Astrocyte (in vitro differentiated cells and primary cell): ENCODE measurements at regions not wholly inside any gene's neighbourhood (a gene's known extent, or its start where the extent isn't known, plus 50 kb on each side); places are given as distances from the start of the nearest gene placed in this dataset.

Experiments
- DNase-seq: peaks from one replicate; pipeline ENCODE4 v3.0.0-alpha.2; 2010; ENCODE audit warnings: low read depth
- FAIRE-seq: peaks from 2 replicates; lab custom pipeline; 2011; peaks lifted over from hg19 to GRCh38; lab: Jason Lieb, UNC
- H2AFZ ChIP-seq: 2 replicates; pipeline ENCODE4 v1.6.0; 2012; ENCODE audit warnings: low read depth, low read length, inconsistent platforms
- H3K27ac ChIP-seq: 2 replicates; pipeline ENCODE4 v1.5.1; 2011; ENCODE audit warnings: low read depth, low read length, inconsistent platforms
- H3K27me3 ChIP-seq: 2 replicates; pipeline ENCODE4 v1.6.0; 2011; ENCODE audit warnings: low read length, inconsistent platforms; ENCODE audit not compliant: insufficient read depth
- H3K36me3 ChIP-seq: 2 replicates; pipeline ENCODE4 v1.5.1; 2011; ENCODE audit warnings: low read length, inconsistent platforms; ENCODE audit not compliant: insufficient read depth
- H3K4me1 ChIP-seq: 2 replicates; pipeline ENCODE4 v1.5.1; 2011; ENCODE audit warnings: low read length, inconsistent platforms; ENCODE audit not compliant: insufficient read depth
- H3K4me2 ChIP-seq: 2 replicates; pipeline ENCODE4 v1.6.0; 2012; ENCODE audit warnings: low read length, inconsistent platforms
- H3K4me3 ChIP-seq: 2 replicates; pipeline ENCODE4 v1.5.1; 2011; ENCODE audit warnings: low read depth, mild to moderate bottlenecking, low read length, inconsistent platforms; ENCODE audit not compliant: insufficient read depth
- H3K79me2 ChIP-seq: 2 replicates; pipeline ENCODE4 v1.6.0; 2012; ENCODE audit warnings: mild to moderate bottlenecking, low read length, inconsistent platforms; ENCODE audit not compliant: insufficient read depth
- H3K9ac ChIP-seq: 2 replicates; pipeline ENCODE4 v1.6.0; 2012; ENCODE audit warnings: mild to moderate bottlenecking, low read length, inconsistent platforms
- H3K9me3 ChIP-seq: 2 replicates; pipeline ENCODE4 v1.5.1; 2012; ENCODE audit warnings: low read depth, mild to moderate bottlenecking, low read length, inconsistent platforms; ENCODE audit not compliant: insufficient read depth
- H4K20me1 ChIP-seq: 2 replicates; pipeline ENCODE4 v1.6.0; 2012; ENCODE audit warnings: low read length, inconsistent platforms; ENCODE audit not compliant: insufficient read depth
- H3K27ac Mint-ChIP-seq: one replicate; pipeline ENCODE4 v1.8.0; 2021; ENCODE audit warnings: mild to moderate bottlenecking, mixed read lengths; ENCODE audit not compliant: unreplicated experiment
- H3K27me3 Mint-ChIP-seq: one replicate; pipeline ENCODE4 v1.8.0; 2021; ENCODE audit warnings: low read depth, mixed read lengths; ENCODE audit not compliant: unreplicated experiment
- H3K36me3 Mint-ChIP-seq: one replicate; pipeline ENCODE4 v1.8.0; 2021; ENCODE audit warnings: low read depth, mixed read lengths; ENCODE audit not compliant: unreplicated experiment
- H3K4me1 Mint-ChIP-seq: one replicate; pipeline ENCODE4 v1.8.0; 2021; ENCODE audit warnings: low read depth, mixed read lengths; ENCODE audit not compliant: unreplicated experiment
- H3K4me3 Mint-ChIP-seq: one replicate; pipeline ENCODE4 v1.8.0; 2021; ENCODE audit warnings: mild to moderate bottlenecking, moderate library complexity, mixed read lengths; ENCODE audit not compliant: unreplicated experiment
- H3K9me3 Mint-ChIP-seq: one replicate; pipeline ENCODE4 v1.8.0; 2021; ENCODE audit warnings: mild to moderate bottlenecking, mixed read lengths; ENCODE audit not compliant: unreplicated experiment
- CTCF ChIP-seq: IDR thresholded peaks from 2 replicates; pipeline ENCODE4 v1.5.1; 2011; ENCODE audit warnings: low read depth, mild to moderate bottlenecking, inconsistent platforms, low read length, moderate library complexity; ENCODE audit not compliant: insufficient read depth
- EZH2 ChIP-seq: IDR thresholded peaks from 2 replicates; pipeline ENCODE4 v1.6.1; 2012; ENCODE audit warnings: mild to moderate bottlenecking, low read length, inconsistent platforms; ENCODE audit not compliant: insufficient read depth

- no peak overlapping the region for H3K4me3 Mint-ChIP-seq
- Histone ChIP-seq H3K27me3 (no peaks in the 10 kb centered on the region), H3K9me3 (no peaks in the 10 kb centered on the region), H3K4me2 (no peak overlapping the region), H3K79me2 (no peaks in the 10 kb centered on the region), H2AFZ (no peak overlapping the region), H4K20me1 (no peaks in the 10 kb centered on the region), H3K4me1 (no peaks in the 10 kb centered on the region), H3K27ac (no peak overlapping the region), H3K9ac (no peak overlapping the region), H3K4me3 (no peak overlapping the region), H3K36me3 (no peaks in the 10 kb centered on the region)
- H3K9me3 Mint-ChIP-seq = no peaks in the 10 kb centered on the region
- H3K36me3 Mint-ChIP-seq = no peaks in the 10 kb centered on the region
- no peak overlapping the region for H3K27ac Mint-ChIP-seq
- TF ChIP-seq CTCF (no peak), EZH2 (no peak)
- H3K27me3 Mint-ChIP-seq = no peaks in the 10 kb centered on the region
- no peak for DNase-seq
- FAIRE-seq = no peak
- no peaks in the 10 kb centered on the region for H3K4me1 Mint-ChIP-seq
These were observed 270.8 kb upstream of the DCC start for GRCh38 chr18:52069201-52069600.

- Mint-ChIP-seq H3K4me1 (no peaks in the 10 kb centered on the region), H3K27me3 (no peaks in the 10 kb centered on the region), H3K9me3 (no peaks in the 10 kb centered on the region), H3K36me3 (no peaks in the 10 kb centered on the region), H3K27ac (no peak overlapping the region), H3K4me3 (no peak overlapping the region)
- TF ChIP-seq EZH2 (no peak), CTCF (no peak)
- FAIRE-seq (no peak), DNase-seq (no peak)
- no peaks in the 10 kb centered on the region for H3K36me3 ChIP-seq
- no peaks in the 10 kb centered on the region for H4K20me1 ChIP-seq
- no peak overlapping the region for H3K9ac ChIP-seq
- H3K79me2 ChIP-seq = no peaks in the 10 kb centered on the region
- H2AFZ ChIP-seq = no peak overlapping the region
- H3K27me3 ChIP-seq = no peaks in the 10 kb centered on the region
- no peaks in the 10 kb centered on the region for H3K4me1 ChIP-seq
- H3K27ac ChIP-seq = no peak overlapping the region
- H3K4me3 ChIP-seq = no peak overlapping the region
- H3K4me2 ChIP-seq = no peak overlapping the region
- H3K9me3 ChIP-seq = no peaks in the 10 kb centered on the region
These were observed 269.7 kb upstream of the DCC start for GRCh38 chr18:52070291-52070756.

GRCh38 chr18:52077251-52077983, 262.6 kb upstream of the DCC start:
- H4K20me1 ChIP-seq = no peaks in the 10 kb centered on the region
- no peak overlapping the region for H3K27ac ChIP-seq
- Mint-ChIP-seq H3K27me3 (no peaks in the 10 kb centered on the region), H3K36me3 (no peaks in the 10 kb centered on the region), H3K9me3 (no peaks in the 10 kb centered on the region), H3K27ac (no peak overlapping the region), H3K4me3 (no peak overlapping the region), H3K4me1 (no peaks in the 10 kb centered on the region)
- no peaks in the 10 kb centered on the region for H3K9me3 ChIP-seq
- TF ChIP-seq CTCF (no peak), EZH2 (no peak)
- no peaks in the 10 kb centered on the region for H3K79me2 ChIP-seq
- H3K36me3 ChIP-seq = no peaks in the 10 kb centered on the region
- no peak overlapping the region for H3K4me3 ChIP-seq
- H3K4me1 ChIP-seq = no peaks in the 10 kb centered on the region
- no peak overlapping the region for H2AFZ ChIP-seq
- no peak overlapping the region for H3K9ac ChIP-seq
- FAIRE-seq = no peak
- H3K27me3 ChIP-seq = no peaks in the 10 kb centered on the region
- no peak for DNase-seq
- no peak overlapping the region for H3K4me2 ChIP-seq
